ENCODE measurements at regions not wholly inside any gene's neighbourhood (a gene's known extent, or its start where the extent isn't known, plus 50 kb on each side); places are given as distances from the start of the nearest gene placed in this dataset.

- TF ChIP-seq CTCF (IDR thresholded peaks at IDR 0.05) = no peak
- TF ChIP-seq POLR2A (IDR thresholded peaks at IDR 0.05) = no peak
Measured at GRCh38 chr1:189693140-189693539, 784.5 kb downstream of the BRINP3 start.
